HG03196 (cell line): ENCODE measurements at regions not wholly inside any gene's neighbourhood (a gene's known extent, or its start where the extent isn't known, plus 50 kb on each side); places are given as distances from the start of the nearest gene placed in this dataset.
A peak's percentile ranks its signal among the peaks of the same experiment; 100 is the strongest.

Experiments
- ATAC-seq: cut with Tn5 transposase; IDR thresholded peaks from one replicate; pipeline ENCODE4 v1.9.1; 2021; ENCODE audit not compliant: unreplicated experiment

GRCh38 chr5:68406767-68407241 lies 191.2 kb downstream of the PIK3R1 start:
- peak; percentile 88 for ATAC-seq

GRCh38 chr5:68407311-68408239 lies 192.0 kb downstream of the PIK3R1 start:
- ATAC-seq: no peak

DNA sequence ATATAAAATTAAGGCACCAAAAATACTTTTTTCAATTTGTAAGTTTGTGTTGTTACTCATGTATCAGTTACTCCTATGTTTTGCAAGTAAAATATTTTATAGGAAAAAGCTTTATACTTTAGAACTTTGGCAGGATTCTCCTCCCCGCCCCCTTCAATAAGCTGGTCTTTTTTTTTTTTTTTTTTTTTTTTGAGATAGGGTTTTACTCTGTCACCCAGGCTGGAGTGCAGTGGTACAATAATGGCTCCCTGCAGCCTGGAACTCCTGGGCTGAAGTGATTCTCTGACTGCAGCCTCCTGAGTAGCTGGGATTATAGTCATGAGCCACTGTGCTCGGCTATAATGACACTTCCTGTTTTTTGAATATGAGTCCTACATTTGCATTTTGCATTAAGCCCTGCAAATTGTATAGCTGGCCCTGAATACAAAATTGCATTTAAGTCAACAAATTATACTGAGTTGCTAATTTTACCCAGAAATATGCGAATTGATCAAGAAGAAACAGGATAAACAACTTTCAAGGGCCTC lies 192.9 kb downstream of the PIK3R1 start:
- no peak for ATAC-seq

- ATAC-seq: no peak
Observed at GRCh38 chr5:68409259-68409658, 193.7 kb downstream of the PIK3R1 start.

- no peak for ATAC-seq
Observed at GRCh38 chr5:68411161-68411560, 195.6 kb downstream of the PIK3R1 start.

GRCh38 chr5:68415177-68416085 lies 199.9 kb downstream of the PIK3R1 start:
- ATAC-seq: no peak

DNA sequence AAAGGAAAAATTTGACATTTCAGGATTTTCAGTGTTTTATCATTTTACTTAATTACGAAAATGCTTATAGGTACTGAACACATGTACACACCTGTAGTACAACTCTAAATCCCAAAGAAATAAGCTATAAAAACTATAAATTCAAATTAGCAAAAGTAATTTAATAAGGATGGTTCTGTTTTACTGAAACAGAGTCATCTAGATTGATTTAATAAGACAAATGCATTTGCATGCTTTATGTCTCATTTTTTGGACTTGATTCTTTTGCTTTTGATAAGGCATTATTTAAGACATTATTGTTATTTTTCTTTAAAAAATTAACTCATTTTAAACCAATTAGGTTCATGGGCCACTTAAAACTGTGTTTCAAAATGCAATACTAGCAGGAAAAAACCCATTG lies 201.2 kb downstream of the PIK3R1 start:
- ATAC-seq: no peak

DNA sequence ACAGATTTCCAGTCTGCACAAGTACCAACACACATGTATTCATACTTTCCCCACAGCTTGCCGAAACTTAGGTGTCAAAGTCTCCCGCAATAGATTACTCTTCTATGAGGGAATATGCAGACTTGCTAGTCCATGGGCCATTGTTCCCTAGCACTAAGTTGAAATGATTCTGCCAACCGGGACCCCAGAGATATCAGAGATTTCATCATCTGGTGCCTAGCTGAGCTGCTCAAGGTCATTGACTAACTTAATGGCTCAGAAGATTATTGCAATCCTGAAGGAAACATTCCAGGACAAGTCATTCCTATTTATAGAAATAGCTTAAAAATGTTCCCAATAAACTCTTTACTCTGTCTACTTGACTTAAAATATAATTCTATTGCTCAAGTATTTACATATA lies 202.6 kb downstream of the PIK3R1 start:
- no peak for ATAC-seq

DNA sequence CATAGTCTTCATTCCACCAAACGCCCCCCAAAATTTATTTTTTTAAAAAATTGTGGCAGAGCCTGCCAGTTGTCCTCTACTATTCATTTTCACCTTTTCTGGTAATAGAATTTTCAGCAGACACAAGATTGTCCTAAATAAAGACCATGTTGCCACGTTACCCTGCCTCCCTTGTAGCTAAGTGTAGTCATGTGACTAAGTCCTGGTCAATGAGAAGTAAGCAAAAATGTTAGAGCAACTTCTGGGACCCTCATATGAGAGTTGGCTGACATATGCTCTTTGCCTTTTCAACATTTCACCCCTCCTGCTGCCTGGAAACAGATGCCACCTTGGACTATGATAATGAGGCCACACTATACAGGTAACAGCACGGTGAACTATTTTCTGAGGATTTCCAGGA lies 203.1 kb downstream of the PIK3R1 start:
- ATAC-seq: no peak

DNA sequence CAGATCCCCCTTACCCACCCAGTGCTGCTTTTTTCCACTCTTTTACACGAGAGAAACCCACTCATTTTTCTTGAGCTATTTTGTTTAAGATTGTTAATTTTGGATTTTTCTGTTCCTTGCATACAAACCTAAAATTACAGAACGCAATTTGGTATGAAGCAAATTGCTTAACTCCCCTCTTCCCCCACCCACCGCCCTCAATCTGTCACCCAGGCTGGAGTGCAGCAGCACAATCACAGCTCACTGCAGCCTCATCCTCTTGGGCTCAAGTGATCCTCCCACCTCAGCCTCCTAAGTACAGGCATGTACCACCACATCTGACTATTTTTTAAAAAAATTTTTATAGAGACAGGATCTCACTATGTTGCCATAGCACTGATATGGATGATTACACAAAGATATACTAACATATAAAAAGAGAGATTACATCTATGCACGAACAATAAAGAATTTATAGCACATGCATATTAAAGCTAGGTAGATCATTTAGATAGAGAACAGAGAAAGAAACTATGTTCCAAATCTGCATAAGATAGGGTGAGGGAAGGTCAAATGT lies 203.6 kb downstream of the PIK3R1 start:
- ATAC-seq: no peak

GRCh38 chr5:68419637-68420452 lies 204.3 kb downstream of the PIK3R1 start:
- ATAC-seq: no peak

- ATAC-seq: no peak
Observed at GRCh38 chr5:68420476-68421344, 205.2 kb downstream of the PIK3R1 start.

GRCh38 chr5:68421485-68422220 lies 206.1 kb downstream of the PIK3R1 start:
- ATAC-seq: no peak

GRCh38 chr5:68423154-68423811 lies 207.7 kb downstream of the PIK3R1 start:
- ATAC-seq: no peak

GRCh38 chr5:68424799-68425537 lies 209.4 kb downstream of the PIK3R1 start:
- peak; percentile 64 for ATAC-seq

GRCh38 chr5:68426586-68426985 lies 211.0 kb downstream of the PIK3R1 start:
- no peak for ATAC-seq

DNA sequence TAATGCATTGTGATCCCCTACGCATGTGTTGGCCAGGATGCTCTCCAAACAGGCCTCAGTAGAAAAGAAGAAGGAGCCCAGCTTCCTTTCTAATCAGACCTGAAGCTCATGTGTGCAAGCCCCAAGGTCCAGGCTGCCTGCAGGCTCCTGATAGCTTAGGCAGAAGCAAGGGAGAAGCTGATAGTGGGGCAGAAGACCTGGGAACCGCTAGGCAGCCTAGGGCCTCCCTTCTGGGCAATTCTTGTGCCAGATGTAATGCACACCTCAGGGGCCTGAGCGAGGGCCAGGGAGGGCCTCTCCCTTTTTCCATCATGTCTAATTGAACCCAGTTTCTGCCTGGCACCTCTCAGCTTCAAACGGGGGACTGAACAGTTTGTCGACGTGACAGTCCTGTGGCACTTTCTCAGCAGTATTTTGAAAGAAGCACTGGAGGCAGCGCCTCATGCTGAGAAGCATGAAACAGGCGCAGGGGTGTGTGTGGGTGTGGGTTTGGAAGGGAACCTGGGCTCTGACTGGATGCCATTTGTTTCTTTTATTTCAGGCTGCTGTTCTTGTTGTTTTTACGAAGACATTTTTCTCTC lies 212.8 kb downstream of the PIK3R1 start:
- no peak for ATAC-seq
